ENCODE measurements at regions not wholly inside any gene's neighbourhood (a gene's known extent, or its start where the extent isn't known, plus 50 kb on each side); places are given as distances from the start of the nearest gene placed in this dataset.

DNA sequence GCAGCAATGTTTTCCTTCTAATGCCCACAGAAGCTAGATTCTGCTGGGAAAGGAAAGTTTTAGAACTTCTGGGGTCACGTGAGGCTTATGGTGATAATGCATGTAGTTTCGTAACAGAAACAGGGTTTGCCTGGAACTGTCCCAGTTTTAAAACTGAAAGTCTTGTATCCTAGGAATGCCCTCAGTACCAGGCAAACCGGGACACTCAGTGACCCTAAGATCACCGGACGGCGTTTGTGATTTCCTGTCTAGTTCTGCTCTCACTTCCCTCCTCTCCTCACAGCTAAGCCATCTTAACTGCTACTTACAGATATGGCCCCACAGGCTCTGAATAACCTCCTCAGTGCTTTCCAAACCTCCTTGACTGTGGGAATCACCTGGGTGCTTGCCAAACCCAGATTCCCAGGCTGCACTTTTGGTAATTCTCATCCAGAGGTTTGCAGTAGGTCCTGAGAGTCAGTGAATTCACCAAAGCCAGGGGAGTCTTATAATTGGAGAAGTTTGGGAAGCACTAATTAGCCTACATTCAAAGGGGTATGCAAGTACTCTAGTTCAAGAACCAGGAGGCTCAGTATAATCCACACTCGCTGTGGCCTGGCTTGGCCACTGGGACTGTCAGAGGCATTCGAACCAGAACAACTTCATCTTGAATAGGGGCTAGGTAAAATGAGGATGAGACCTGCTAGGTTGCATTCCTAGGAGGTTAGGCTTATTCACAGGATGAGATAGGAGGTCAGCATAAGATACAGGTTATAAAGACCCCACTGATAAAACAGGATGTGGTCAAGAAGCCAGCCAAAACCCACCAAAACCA, 231.6 kb upstream of the MYLIP start (continued):
- TF ChIP-seq, protein P1, sequence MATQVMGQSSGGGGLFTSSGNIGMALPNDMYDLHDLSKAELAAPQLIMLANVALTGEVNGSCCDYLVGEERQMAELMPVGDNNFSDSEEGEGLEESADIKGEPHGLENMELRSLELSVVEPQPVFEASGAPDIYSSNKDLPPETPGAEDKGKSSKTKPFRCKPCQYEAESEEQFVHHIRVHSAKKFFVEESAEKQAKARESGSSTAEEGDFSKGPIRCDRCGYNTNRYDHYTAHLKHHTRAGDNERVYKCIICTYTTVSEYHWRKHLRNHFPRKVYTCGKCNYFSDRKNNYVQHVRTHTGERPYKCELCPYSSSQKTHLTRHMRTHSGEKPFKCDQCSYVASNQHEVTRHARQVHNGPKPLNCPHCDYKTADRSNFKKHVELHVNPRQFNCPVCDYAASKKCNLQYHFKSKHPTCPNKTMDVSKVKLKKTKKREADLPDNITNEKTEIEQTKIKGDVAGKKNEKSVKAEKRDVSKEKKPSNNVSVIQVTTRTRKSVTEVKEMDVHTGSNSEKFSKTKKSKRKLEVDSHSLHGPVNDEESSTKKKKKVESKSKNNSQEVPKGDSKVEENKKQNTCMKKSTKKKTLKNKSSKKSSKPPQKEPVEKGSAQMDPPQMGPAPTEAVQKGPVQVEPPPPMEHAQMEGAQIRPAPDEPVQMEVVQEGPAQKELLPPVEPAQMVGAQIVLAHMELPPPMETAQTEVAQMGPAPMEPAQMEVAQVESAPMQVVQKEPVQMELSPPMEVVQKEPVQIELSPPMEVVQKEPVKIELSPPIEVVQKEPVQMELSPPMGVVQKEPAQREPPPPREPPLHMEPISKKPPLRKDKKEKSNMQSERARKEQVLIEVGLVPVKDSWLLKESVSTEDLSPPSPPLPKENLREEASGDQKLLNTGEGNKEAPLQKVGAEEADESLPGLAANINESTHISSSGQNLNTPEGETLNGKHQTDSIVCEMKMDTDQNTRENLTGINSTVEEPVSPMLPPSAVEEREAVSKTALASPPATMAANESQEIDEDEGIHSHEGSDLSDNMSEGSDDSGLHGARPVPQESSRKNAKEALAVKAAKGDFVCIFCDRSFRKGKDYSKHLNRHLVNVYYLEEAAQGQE (IDR thresholded peaks at IDR 0.05; ENCODE audit: low read depth, low read length) = no peak
- TF ChIP-seq ZNF622 (IDR thresholded peaks at IDR 0.05) = no peak
- TF ChIP-seq CREB1 (IDR thresholded peaks at IDR 0.05; ENCODE audit: low read depth) = no peak
- TF ChIP-seq NR2C2 (IDR thresholded peaks at IDR 0.05; ENCODE audit: borderline replicate concordance, control insufficient read depth, insufficient read length, low read depth) = no peak
- TF ChIP-seq, protein P2, sequence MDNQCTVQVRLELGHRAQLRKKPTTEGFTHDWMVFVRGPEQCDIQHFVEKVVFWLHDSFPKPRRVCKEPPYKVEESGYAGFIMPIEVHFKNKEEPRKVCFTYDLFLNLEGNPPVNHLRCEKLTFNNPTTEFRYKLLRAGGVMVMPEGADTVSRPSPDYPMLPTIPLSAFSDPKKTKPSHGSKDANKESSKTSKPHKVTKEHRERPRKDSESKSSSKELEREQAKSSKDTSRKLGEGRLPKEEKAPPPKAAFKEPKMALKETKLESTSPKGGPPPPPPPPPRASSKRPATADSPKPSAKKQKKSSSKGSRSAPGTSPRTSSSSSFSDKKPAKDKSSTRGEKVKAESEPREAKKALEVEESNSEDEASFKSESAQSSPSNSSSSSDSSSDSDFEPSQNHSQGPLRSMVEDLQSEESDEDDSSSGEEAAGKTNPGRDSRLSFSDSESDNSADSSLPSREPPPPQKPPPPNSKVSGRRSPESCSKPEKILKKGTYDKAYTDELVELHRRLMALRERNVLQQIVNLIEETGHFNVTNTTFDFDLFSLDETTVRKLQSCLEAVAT (IDR thresholded peaks at IDR 0.05) = peak; percentile 72
- TF ChIP-seq CBX3 (IDR thresholded peaks at IDR 0.05; ENCODE audit: borderline replicate concordance, low read depth) = no peak
- 0 out of 2 replicates have a peak, but pooled peaks have one; percentile 15 for TF ChIP-seq NFIC (IDR thresholded peaks at IDR 0.05; ENCODE audit: low read depth, low read length)
- no peak for TF ChIP-seq NRF1 (conservative IDR thresholded peaks at IDR 0.05; ENCODE audit: low read depth, low read length)
- no peak for TF ChIP-seq POU2F2 (IDR thresholded peaks at IDR 0.05; ENCODE audit: borderline replicate concordance, low read depth, low read length)
- TF ChIP-seq, protein P3, sequence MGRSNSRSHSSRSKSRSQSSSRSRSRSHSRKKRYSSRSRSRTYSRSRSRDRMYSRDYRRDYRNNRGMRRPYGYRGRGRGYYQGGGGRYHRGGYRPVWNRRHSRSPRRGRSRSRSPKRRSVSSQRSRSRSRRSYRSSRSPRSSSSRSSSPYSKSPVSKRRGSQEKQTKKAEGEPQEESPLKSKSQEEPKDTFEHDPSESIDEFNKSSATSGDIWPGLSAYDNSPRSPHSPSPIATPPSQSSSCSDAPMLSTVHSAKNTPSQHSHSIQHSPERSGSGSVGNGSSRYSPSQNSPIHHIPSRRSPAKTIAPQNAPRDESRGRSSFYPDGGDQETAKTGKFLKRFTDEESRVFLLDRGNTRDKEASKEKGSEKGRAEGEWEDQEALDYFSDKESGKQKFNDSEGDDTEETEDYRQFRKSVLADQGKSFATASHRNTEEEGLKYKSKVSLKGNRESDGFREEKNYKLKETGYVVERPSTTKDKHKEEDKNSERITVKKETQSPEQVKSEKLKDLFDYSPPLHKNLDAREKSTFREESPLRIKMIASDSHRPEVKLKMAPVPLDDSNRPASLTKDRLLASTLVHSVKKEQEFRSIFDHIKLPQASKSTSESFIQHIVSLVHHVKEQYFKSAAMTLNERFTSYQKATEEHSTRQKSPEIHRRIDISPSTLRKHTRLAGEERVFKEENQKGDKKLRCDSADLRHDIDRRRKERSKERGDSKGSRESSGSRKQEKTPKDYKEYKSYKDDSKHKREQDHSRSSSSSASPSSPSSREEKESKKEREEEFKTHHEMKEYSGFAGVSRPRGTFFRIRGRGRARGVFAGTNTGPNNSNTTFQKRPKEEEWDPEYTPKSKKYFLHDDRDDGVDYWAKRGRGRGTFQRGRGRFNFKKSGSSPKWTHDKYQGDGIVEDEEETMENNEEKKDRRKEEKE (IDR thresholded peaks at IDR 0.05) = no peak
- TF ChIP-seq, protein P4, sequence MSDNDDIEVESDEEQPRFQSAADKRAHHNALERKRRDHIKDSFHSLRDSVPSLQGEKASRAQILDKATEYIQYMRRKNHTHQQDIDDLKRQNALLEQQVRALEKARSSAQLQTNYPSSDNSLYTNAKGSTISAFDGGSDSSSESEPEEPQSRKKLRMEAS (IDR thresholded peaks at IDR 0.05; ENCODE audit: low read depth, low read length) = no peak
- no peak for TF ChIP-seq IRF4 (IDR thresholded peaks at IDR 0.05; ENCODE audit: low read depth, low read length)
- TF ChIP-seq, protein P5, sequence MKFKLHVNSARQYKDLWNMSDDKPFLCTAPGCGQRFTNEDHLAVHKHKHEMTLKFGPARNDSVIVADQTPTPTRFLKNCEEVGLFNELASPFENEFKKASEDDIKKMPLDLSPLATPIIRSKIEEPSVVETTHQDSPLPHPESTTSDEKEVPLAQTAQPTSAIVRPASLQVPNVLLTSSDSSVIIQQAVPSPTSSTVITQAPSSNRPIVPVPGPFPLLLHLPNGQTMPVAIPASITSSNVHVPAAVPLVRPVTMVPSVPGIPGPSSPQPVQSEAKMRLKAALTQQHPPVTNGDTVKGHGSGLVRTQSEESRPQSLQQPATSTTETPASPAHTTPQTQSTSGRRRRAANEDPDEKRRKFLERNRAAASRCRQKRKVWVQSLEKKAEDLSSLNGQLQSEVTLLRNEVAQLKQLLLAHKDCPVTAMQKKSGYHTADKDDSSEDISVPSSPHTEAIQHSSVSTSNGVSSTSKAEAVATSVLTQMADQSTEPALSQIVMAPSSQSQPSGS (IDR thresholded peaks at IDR 0.05; ENCODE audit: low read length) = no peak; the same call in 1 of the 2 replicates
- TF ChIP-seq, protein P6, sequence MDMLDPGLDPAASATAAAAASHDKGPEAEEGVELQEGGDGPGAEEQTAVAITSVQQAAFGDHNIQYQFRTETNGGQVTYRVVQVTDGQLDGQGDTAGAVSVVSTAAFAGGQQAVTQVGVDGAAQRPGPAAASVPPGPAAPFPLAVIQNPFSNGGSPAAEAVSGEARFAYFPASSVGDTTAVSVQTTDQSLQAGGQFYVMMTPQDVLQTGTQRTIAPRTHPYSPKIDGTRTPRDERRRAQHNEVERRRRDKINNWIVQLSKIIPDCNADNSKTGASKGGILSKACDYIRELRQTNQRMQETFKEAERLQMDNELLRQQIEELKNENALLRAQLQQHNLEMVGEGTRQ (IDR thresholded peaks at IDR 0.05; ENCODE audit: borderline replicate concordance, low read depth, low read length) = no peak; the same call in 1 of the 2 replicates
- TF ChIP-seq NBN (IDR thresholded peaks at IDR 0.05) = no peak
- TF ChIP-seq CEBPB (IDR thresholded peaks at IDR 0.05; ENCODE audit: borderline replicate concordance in 1 of 2, low read depth in 2 of 2, low read length in 2 of 2) = no peak
- no peak for TF ChIP-seq RBBP5 (conservative IDR thresholded peaks at IDR 0.05)
- TF ChIP-seq, protein P7, sequence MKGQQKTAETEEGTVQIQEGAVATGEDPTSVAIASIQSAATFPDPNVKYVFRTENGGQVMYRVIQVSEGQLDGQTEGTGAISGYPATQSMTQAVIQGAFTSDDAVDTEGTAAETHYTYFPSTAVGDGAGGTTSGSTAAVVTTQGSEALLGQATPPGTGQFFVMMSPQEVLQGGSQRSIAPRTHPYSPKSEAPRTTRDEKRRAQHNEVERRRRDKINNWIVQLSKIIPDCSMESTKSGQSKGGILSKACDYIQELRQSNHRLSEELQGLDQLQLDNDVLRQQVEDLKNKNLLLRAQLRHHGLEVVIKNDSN (IDR thresholded peaks at IDR 0.05; ENCODE audit: borderline replicate concordance, extremely low read length, insufficient read depth, low read depth, low read length) = peak; percentile 15

Data from GM12878 (cell line).